ENCODE measurements at regions not wholly inside any gene's neighbourhood (a gene's known extent, or its start where the extent isn't known, plus 50 kb on each side); places are given as distances from the start of the nearest gene placed in this dataset.
"Not testable (repeated sequence)": the region's sequence is repeated elsewhere in the genome, so short reads cannot be mapped to it uniquely, and the experiment has no call there.

- H3K36me3 ChIP-seq (ENCODE audit: control insufficient read depth in 2 of 2, insufficient read depth in 2 of 2, low read length in 2 of 2); H3K4me3 ChIP-seq (ENCODE audit: low read length in 2 of 2); H3K9me3 ChIP-seq (ENCODE audit: control insufficient read depth in 2 of 2, low read length in 2 of 2); H3K27ac ChIP-seq (ENCODE audit: low read depth in 2 of 2, low read length in 2 of 2); H3K4me1 ChIP-seq (ENCODE audit: control insufficient read depth in 2 of 2, insufficient read depth in 2 of 2, low read length in 2 of 2); H3K9ac ChIP-seq (ENCODE audit: low read depth in 1 of 2, low read length in 2 of 2); H3K27me3 ChIP-seq (ENCODE audit: control insufficient read depth in 2 of 2, insufficient read depth in 2 of 2, low read length in 2 of 2): not testable (repeated sequence)
These were observed 111.9 kb downstream of the LSMEM1 start for GRCh38 chr7:112592565-112593263.

GRCh38 chr7:112594397-112594796 lies 113.6 kb downstream of the LSMEM1 start:
- Histone ChIP-seq H3K27ac (ENCODE audit: low read depth in 2 of 2, low read length in 2 of 2) (no peak overlapping the region), H3K36me3 (ENCODE audit: control insufficient read depth in 2 of 2, insufficient read depth in 2 of 2, low read length in 2 of 2) (no peaks in the 10 kb centered on the region), H3K9ac (ENCODE audit: low read depth in 1 of 2, low read length in 2 of 2) (no peak overlapping the region), H3K9me3 (ENCODE audit: control insufficient read depth in 2 of 2, low read length in 2 of 2) (no peaks in the 10 kb centered on the region), H3K4me1 (ENCODE audit: control insufficient read depth in 2 of 2, insufficient read depth in 2 of 2, low read length in 2 of 2) (no peaks in the 10 kb centered on the region), H3K27me3 (ENCODE audit: control insufficient read depth in 2 of 2, insufficient read depth in 2 of 2, low read length in 2 of 2) (no peaks in the 10 kb centered on the region), H3K4me3 (ENCODE audit: low read length in 2 of 2) (no peak overlapping the region)

GRCh38 chr7:112596260-112596659 lies 115.5 kb downstream of the LSMEM1 start:
- Histone ChIP-seq H3K4me1 (ENCODE audit: control insufficient read depth in 2 of 2, insufficient read depth in 2 of 2, low read length in 2 of 2) (no peaks in the 10 kb centered on the region), H3K4me3 (ENCODE audit: low read length in 2 of 2) (no peak overlapping the region), H3K9ac (ENCODE audit: low read depth in 1 of 2, low read length in 2 of 2) (no peak overlapping the region), H3K27me3 (ENCODE audit: control insufficient read depth in 2 of 2, insufficient read depth in 2 of 2, low read length in 2 of 2) (no peaks in the 10 kb centered on the region), H3K27ac (ENCODE audit: low read depth in 2 of 2, low read length in 2 of 2) (no peak overlapping the region), H3K9me3 (ENCODE audit: control insufficient read depth in 2 of 2, low read length in 2 of 2) (no peaks in the 10 kb centered on the region), H3K36me3 (ENCODE audit: control insufficient read depth in 2 of 2, insufficient read depth in 2 of 2, low read length in 2 of 2) (no peaks in the 10 kb centered on the region)

- Histone ChIP-seq H3K36me3 (ENCODE audit: control insufficient read depth in 2 of 2, insufficient read depth in 2 of 2, low read length in 2 of 2) (no peaks in the 10 kb centered on the region), H3K9ac (ENCODE audit: low read depth in 1 of 2, low read length in 2 of 2) (no peak overlapping the region), H3K4me1 (ENCODE audit: control insufficient read depth in 2 of 2, insufficient read depth in 2 of 2, low read length in 2 of 2) (no peaks in the 10 kb centered on the region), H3K9me3 (ENCODE audit: control insufficient read depth in 2 of 2, low read length in 2 of 2) (no peaks in the 10 kb centered on the region), H3K27ac (ENCODE audit: low read depth in 2 of 2, low read length in 2 of 2) (no peak overlapping the region), H3K27me3 (ENCODE audit: control insufficient read depth in 2 of 2, insufficient read depth in 2 of 2, low read length in 2 of 2) (no peaks in the 10 kb centered on the region), H3K4me3 (ENCODE audit: low read length in 2 of 2) (no peak overlapping the region)
These were observed 116.2 kb downstream of the LSMEM1 start for GRCh38 chr7:112596981-112597380.

GRCh38 chr7:112603673-112604072 lies 122.9 kb downstream of the LSMEM1 start:
- Histone ChIP-seq H3K9me3 (ENCODE audit: control insufficient read depth in 2 of 2, low read length in 2 of 2) (no peaks in the 10 kb centered on the region), H3K4me3 (ENCODE audit: low read length in 2 of 2) (no peak overlapping the region), H3K9ac (ENCODE audit: low read depth in 1 of 2, low read length in 2 of 2) (no peak overlapping the region), H3K27me3 (ENCODE audit: control insufficient read depth in 2 of 2, insufficient read depth in 2 of 2, low read length in 2 of 2) (no peaks in the 10 kb centered on the region), H3K27ac (ENCODE audit: low read depth in 2 of 2, low read length in 2 of 2) (no peak overlapping the region), H3K4me1 (ENCODE audit: control insufficient read depth in 2 of 2, insufficient read depth in 2 of 2, low read length in 2 of 2) (no peaks in the 10 kb centered on the region), H3K36me3 (ENCODE audit: control insufficient read depth in 2 of 2, insufficient read depth in 2 of 2, low read length in 2 of 2) (no peaks in the 10 kb centered on the region)

GRCh38 chr7:112610636-112611035 lies 129.8 kb downstream of the LSMEM1 start:
- Histone ChIP-seq H3K36me3 (ENCODE audit: control insufficient read depth in 2 of 2, insufficient read depth in 2 of 2, low read length in 2 of 2) (no peaks in the 10 kb centered on the region), H3K9me3 (ENCODE audit: control insufficient read depth in 2 of 2, low read length in 2 of 2) (no peaks in the 10 kb centered on the region), H3K4me3 (ENCODE audit: low read length in 2 of 2) (no peak overlapping the region), H3K4me1 (ENCODE audit: control insufficient read depth in 2 of 2, insufficient read depth in 2 of 2, low read length in 2 of 2) (no peaks in the 10 kb centered on the region), H3K9ac (ENCODE audit: low read depth in 1 of 2, low read length in 2 of 2) (no peak overlapping the region), H3K27ac (ENCODE audit: low read depth in 2 of 2, low read length in 2 of 2) (no peak overlapping the region), H3K27me3 (ENCODE audit: control insufficient read depth in 2 of 2, insufficient read depth in 2 of 2, low read length in 2 of 2) (no peaks in the 10 kb centered on the region)

- no peak overlapping the region for H3K27ac ChIP-seq (ENCODE audit: low read depth in 2 of 2, low read length in 2 of 2)
- H3K9me3 ChIP-seq (ENCODE audit: control insufficient read depth in 2 of 2, low read length in 2 of 2) = no peaks in the 10 kb centered on the region
- H3K4me1 ChIP-seq (ENCODE audit: control insufficient read depth in 2 of 2, insufficient read depth in 2 of 2, low read length in 2 of 2) = no peaks in the 10 kb centered on the region
- no peaks in the 10 kb centered on the region for H3K36me3 ChIP-seq (ENCODE audit: control insufficient read depth in 2 of 2, insufficient read depth in 2 of 2, low read length in 2 of 2)
- no peaks in the 10 kb centered on the region for H3K27me3 ChIP-seq (ENCODE audit: control insufficient read depth in 2 of 2, insufficient read depth in 2 of 2, low read length in 2 of 2)
- no peak overlapping the region for H3K4me3 ChIP-seq (ENCODE audit: low read length in 2 of 2)
- no peak overlapping the region for H3K9ac ChIP-seq (ENCODE audit: low read depth in 1 of 2, low read length in 2 of 2)
These were observed 134.9 kb downstream of the LSMEM1 start for GRCh38 chr7:112615701-112616100.

- Histone ChIP-seq H3K36me3 (ENCODE audit: control insufficient read depth in 2 of 2, insufficient read depth in 2 of 2, low read length in 2 of 2) (no peaks in the 10 kb centered on the region), H3K27me3 (ENCODE audit: control insufficient read depth in 2 of 2, insufficient read depth in 2 of 2, low read length in 2 of 2) (no peaks in the 10 kb centered on the region), H3K4me3 (ENCODE audit: low read length in 2 of 2) (no peak overlapping the region), H3K9ac (ENCODE audit: low read depth in 1 of 2, low read length in 2 of 2) (no peak overlapping the region), H3K9me3 (ENCODE audit: control insufficient read depth in 2 of 2, low read length in 2 of 2) (no peaks in the 10 kb centered on the region), H3K27ac (ENCODE audit: low read depth in 2 of 2, low read length in 2 of 2) (no peak overlapping the region), H3K4me1 (ENCODE audit: control insufficient read depth in 2 of 2, insufficient read depth in 2 of 2, low read length in 2 of 2) (no peaks in the 10 kb centered on the region)
These were observed 135.5 kb downstream of the LSMEM1 start for GRCh38 chr7:112616295-112616694.

- no peaks in the 10 kb centered on the region for H3K4me1 ChIP-seq (ENCODE audit: control insufficient read depth in 2 of 2, insufficient read depth in 2 of 2, low read length in 2 of 2)
- no peak overlapping the region for H3K27ac ChIP-seq (ENCODE audit: low read depth in 2 of 2, low read length in 2 of 2)
- no peaks in the 10 kb centered on the region for H3K27me3 ChIP-seq (ENCODE audit: control insufficient read depth in 2 of 2, insufficient read depth in 2 of 2, low read length in 2 of 2)
These were observed 138.6 kb downstream of the LSMEM1 start for GRCh38 chr7:112619343-112619742.

GRCh38 chr7:112622159-112622715 lies 141.4 kb downstream of the LSMEM1 start:
- no peak overlapping the region for H3K4me3 ChIP-seq (ENCODE audit: low read length in 2 of 2)
- H3K4me1 ChIP-seq (ENCODE audit: control insufficient read depth in 2 of 2, insufficient read depth in 2 of 2, low read length in 2 of 2) = no peaks in the 10 kb centered on the region
- H3K9me3 ChIP-seq (ENCODE audit: control insufficient read depth in 2 of 2, low read length in 2 of 2) = no peaks in the 10 kb centered on the region
- H3K36me3 ChIP-seq (ENCODE audit: control insufficient read depth in 2 of 2, insufficient read depth in 2 of 2, low read length in 2 of 2) = no peaks in the 10 kb centered on the region
- no peak overlapping the region for H3K27ac ChIP-seq (ENCODE audit: low read depth in 2 of 2, low read length in 2 of 2)
- H3K27me3 ChIP-seq (ENCODE audit: control insufficient read depth in 2 of 2, insufficient read depth in 2 of 2, low read length in 2 of 2) = no peaks in the 10 kb centered on the region
- no peak overlapping the region for H3K9ac ChIP-seq (ENCODE audit: low read depth in 1 of 2, low read length in 2 of 2)

More at GRCh38 chr7:112619343-112619742, 138.6 kb downstream of the LSMEM1 start:
- Histone ChIP-seq H3K9me3 (ENCODE audit: control insufficient read depth in 2 of 2, low read length in 2 of 2) (no peaks in the 10 kb centered on the region), H3K9ac (ENCODE audit: low read depth in 1 of 2, low read length in 2 of 2) (no peak overlapping the region), H3K4me3 (ENCODE audit: low read length in 2 of 2) (no peak overlapping the region), H3K36me3 (ENCODE audit: control insufficient read depth in 2 of 2, insufficient read depth in 2 of 2, low read length in 2 of 2) (no peaks in the 10 kb centered on the region)

Measured in mucosa of rectum (tissue), 2 donors.